ENCODE measurements at regions not wholly inside any gene's neighbourhood (a gene's known extent, or its start where the extent isn't known, plus 50 kb on each side); places are given as distances from the start of the nearest gene placed in this dataset.

DNA sequence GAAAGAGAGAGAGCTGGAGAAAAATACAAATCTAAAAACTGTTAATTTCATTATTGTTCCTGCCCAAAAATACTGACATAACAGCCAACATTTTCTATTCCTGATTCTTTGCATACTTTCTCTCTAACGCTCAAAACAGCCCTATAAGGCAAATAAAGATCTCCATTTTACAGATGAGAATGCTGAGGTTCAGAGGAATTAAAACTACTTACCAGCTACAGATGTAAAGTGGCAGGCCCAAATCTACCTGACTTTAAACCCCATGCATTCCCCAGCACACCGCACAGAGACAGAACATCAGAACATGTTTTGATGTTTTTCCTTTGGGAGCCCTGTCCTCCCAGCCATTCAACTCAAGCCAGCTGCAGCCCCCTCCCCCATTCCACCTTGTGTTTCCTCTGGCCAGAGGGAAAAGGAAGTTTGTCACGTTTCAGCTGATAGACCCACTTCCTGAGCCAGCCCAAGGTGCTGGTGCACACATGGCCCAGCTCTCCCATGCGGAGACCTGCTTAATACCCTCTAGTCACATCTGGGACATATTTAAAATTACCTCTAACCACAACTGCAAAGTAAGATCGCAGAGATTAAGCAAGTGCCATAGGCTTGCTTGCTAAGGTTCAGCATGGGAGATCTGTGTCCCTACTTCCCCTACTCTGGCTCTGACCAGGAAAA lies 133.1 kb upstream of the NFIA start:
- no peak for TF ChIP-seq POLR2A (IDR thresholded peaks at IDR 0.05)
- TF ChIP-seq, protein P1, sequence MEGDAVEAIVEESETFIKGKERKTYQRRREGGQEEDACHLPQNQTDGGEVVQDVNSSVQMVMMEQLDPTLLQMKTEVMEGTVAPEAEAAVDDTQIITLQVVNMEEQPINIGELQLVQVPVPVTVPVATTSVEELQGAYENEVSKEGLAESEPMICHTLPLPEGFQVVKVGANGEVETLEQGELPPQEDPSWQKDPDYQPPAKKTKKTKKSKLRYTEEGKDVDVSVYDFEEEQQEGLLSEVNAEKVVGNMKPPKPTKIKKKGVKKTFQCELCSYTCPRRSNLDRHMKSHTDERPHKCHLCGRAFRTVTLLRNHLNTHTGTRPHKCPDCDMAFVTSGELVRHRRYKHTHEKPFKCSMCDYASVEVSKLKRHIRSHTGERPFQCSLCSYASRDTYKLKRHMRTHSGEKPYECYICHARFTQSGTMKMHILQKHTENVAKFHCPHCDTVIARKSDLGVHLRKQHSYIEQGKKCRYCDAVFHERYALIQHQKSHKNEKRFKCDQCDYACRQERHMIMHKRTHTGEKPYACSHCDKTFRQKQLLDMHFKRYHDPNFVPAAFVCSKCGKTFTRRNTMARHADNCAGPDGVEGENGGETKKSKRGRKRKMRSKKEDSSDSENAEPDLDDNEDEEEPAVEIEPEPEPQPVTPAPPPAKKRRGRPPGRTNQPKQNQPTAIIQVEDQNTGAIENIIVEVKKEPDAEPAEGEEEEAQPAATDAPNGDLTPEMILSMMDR (IDR thresholded peaks at IDR 0.05): no peak
